ENCODE measurements at regions not wholly inside any gene's neighbourhood (a gene's known extent, or its start where the extent isn't known, plus 50 kb on each side); places are given as distances from the start of the nearest gene placed in this dataset.

DNA sequence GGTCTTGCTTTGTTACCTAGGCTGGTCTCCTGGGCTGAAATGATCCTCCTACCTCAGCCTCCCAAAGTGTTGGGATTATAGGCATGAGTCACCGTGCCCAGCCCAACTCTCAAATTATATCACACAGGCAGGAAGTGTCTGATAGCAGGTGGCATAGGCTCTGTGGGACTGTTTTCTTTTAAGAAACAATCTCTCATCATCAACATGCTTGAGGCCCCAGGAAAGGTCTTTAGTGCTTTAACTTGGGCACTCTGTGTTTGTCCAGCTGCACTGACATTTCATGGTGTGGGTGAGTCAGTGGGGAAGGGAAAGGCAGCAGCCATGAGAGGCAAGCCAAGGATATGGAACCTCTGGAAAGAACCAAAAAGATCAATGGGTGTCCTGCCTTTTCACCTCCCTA lies 88.1 kb upstream of the TSPAN5 start:
- intact Hi-C loops (cut with micrococcal nuclease): no loop called here
- TF ChIP-seq, protein P1, sequence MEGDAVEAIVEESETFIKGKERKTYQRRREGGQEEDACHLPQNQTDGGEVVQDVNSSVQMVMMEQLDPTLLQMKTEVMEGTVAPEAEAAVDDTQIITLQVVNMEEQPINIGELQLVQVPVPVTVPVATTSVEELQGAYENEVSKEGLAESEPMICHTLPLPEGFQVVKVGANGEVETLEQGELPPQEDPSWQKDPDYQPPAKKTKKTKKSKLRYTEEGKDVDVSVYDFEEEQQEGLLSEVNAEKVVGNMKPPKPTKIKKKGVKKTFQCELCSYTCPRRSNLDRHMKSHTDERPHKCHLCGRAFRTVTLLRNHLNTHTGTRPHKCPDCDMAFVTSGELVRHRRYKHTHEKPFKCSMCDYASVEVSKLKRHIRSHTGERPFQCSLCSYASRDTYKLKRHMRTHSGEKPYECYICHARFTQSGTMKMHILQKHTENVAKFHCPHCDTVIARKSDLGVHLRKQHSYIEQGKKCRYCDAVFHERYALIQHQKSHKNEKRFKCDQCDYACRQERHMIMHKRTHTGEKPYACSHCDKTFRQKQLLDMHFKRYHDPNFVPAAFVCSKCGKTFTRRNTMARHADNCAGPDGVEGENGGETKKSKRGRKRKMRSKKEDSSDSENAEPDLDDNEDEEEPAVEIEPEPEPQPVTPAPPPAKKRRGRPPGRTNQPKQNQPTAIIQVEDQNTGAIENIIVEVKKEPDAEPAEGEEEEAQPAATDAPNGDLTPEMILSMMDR (IDR thresholded peaks at IDR 0.05; ENCODE audit: unreplicated experiment): no peak
- ChIA-PET POLR2A (interaction anchor here (1.1 kb wide), 1 partner anchor 27 kb away, joined by 3 read pairs; no protein-coding TSS in a partner anchor), CTCF (interaction anchor here (0.6 to 1.0 kb wide), 6 partner anchors 11 to 370 kb away, joined by 3 to 4 read pairs (median 3); no protein-coding TSS in a partner anchor)
- DNase-seq (ENCODE audit: unreplicated experiment): peak; percentile 20
- H3K9me3 Mint-ChIP-seq (ENCODE audit: unreplicated experiment): peaks cover 7% of the 10 kb centered on the region
- H3K4me1 Mint-ChIP-seq (ENCODE audit: insufficient read depth, unreplicated experiment): no peaks in the 10 kb centered on the region
- H3K36me3 Mint-ChIP-seq (ENCODE audit: insufficient read depth, unreplicated experiment): no peaks in the 10 kb centered on the region
- no peaks in the 10 kb centered on the region for H3K27me3 Mint-ChIP-seq (ENCODE audit: insufficient read depth, unreplicated experiment)
- no TSS peak for BruUV-seq (replicated peaks)
- no peak overlapping the region for H3K4me3 Mint-ChIP-seq (ENCODE audit: unreplicated experiment)
- H3K27ac Mint-ChIP-seq (ENCODE audit: low read depth, unreplicated experiment): no peak overlapping the region

DNA sequence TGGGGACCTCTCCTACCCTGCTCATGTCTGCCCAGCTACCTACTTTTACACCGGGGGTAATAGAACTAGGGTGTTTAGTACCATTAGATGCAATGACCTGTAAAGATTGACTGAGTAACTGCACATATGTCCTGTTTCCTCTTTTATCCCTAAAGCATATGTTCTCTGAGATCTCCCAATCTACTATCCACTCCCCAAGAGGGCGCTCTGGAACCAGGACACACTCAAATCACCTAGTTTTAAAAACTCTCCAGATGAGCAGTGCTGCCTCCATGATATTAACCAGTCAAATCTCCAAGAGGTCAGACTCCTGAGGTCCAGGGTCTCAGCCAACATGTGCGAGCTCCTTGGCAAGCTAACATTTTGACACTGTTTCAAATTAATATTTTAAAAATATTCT lies 87.0 kb upstream of the TSPAN5 start:
- peak; percentile 59 for DNase-seq (ENCODE audit: unreplicated experiment)
- intact Hi-C loops (cut with micrococcal nuclease): no loop called here
- Mint-ChIP-seq H3K4me1 (ENCODE audit: insufficient read depth, unreplicated experiment) (no peaks in the 10 kb centered on the region), H3K9me3 (ENCODE audit: unreplicated experiment) (peaks cover 7% of the 10 kb centered on the region), H3K36me3 (ENCODE audit: insufficient read depth, unreplicated experiment) (no peaks in the 10 kb centered on the region), H3K4me3 (ENCODE audit: unreplicated experiment) (no peak overlapping the region), H3K27me3 (ENCODE audit: insufficient read depth, unreplicated experiment) (no peaks in the 10 kb centered on the region), H3K27ac (ENCODE audit: low read depth, unreplicated experiment) (no peak overlapping the region)
- CTCF ChIA-PET: interaction anchor here (0.5 to 1.3 kb wide), 9 partner anchors 10 to 369 kb away, joined by 3 to 6 read pairs (median 4); no protein-coding TSS in a partner anchor
- TF ChIP-seq, protein P1 (IDR thresholded peaks at IDR 0.05; ENCODE audit: unreplicated experiment): peak; percentile 24
- POLR2A ChIA-PET: interaction anchor here (1.1 kb wide), 1 partner anchor 28 kb away, joined by 3 read pairs; no protein-coding TSS in a partner anchor
- no TSS peak for BruUV-seq (replicated peaks)

DNA sequence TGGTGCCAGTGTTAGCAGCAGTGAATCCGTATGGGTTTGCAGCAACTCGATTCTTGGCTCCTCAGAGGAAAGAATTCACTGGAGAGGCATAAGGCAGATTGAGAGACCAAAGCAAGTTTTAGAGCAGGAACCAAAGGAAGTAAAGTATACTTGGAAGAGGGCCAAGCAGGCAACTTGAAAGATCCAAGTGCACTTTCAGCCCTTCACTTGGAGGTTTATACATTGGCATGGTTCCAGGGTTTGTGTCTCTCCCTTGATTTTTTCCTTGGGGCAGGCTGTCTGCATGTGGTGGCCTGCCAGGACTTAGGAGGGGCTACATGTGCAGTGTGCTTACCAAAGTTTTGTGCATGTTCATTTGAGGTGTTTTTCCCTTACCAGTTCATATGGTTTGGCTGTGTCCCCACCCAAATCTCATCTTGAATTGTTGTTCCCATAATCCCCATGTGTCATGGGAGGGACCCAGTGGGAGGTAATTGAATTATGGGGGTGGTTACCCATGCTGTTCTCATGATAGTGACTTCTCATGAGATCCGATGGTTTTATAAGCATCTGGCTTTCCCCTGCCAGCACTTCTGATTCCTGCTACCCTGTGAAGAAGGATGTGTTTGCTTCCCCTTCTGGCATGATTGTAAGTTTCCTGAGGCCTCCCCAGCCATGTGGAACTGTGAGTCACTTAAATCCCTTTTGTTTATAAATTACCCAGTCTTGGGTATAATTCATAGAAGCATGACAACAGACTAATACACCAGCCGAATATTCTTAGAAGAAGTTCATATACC lies 86.2 kb upstream of the TSPAN5 start:
- H3K27ac Mint-ChIP-seq (ENCODE audit: low read depth, unreplicated experiment): no peak overlapping the region
- no peaks in the 10 kb centered on the region for H3K4me1 Mint-ChIP-seq (ENCODE audit: insufficient read depth, unreplicated experiment)
- no peaks in the 10 kb centered on the region for H3K36me3 Mint-ChIP-seq (ENCODE audit: insufficient read depth, unreplicated experiment)
- DNase-seq (ENCODE audit: unreplicated experiment): no peak
- intact Hi-C loops (cut with micrococcal nuclease): no loop called here
- ChIA-PET CTCF (interaction anchor here (0.6 to 1.3 kb wide), 8 partner anchors 13 to 330 kb away, joined by 3 to 5 read pairs (median 4); no protein-coding TSS in a partner anchor), POLR2A (no interaction called here)
- no peak overlapping the region for H3K4me3 Mint-ChIP-seq (ENCODE audit: unreplicated experiment)
- BruUV-seq (replicated peaks): no TSS peak
- TF ChIP-seq, protein P1 (IDR thresholded peaks at IDR 0.05; ENCODE audit: unreplicated experiment): no peak
- H3K27me3 Mint-ChIP-seq (ENCODE audit: insufficient read depth, unreplicated experiment): no peaks in the 10 kb centered on the region
- peaks cover 7% of the 10 kb centered on the region for H3K9me3 Mint-ChIP-seq (ENCODE audit: unreplicated experiment)

DNA sequence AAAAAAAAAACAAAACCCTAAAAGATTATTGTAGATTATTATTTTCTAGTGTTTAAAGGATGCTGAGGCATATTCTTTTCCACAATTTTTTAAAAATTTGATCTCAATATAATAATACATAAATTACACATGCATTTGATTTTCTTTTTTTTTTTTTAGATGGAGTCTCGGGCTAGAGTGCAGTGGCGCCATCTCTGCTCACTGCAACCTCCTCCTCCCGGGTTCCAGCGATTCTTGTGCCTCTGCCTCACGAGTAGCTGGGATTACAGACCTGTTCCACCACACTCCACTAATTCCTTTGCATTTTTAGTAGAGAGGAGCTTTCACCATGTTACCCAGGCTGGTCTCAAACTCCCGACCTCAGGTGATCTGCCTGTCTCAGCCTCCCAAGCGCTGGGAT lies 83.5 kb upstream of the TSPAN5 start:
- Mint-ChIP-seq H3K27me3 (ENCODE audit: insufficient read depth, unreplicated experiment) (no peaks in the 10 kb centered on the region), H3K36me3 (ENCODE audit: insufficient read depth, unreplicated experiment) (no peaks in the 10 kb centered on the region), H3K4me1 (ENCODE audit: insufficient read depth, unreplicated experiment) (no peaks in the 10 kb centered on the region), H3K27ac (ENCODE audit: low read depth, unreplicated experiment) (no peak overlapping the region), H3K9me3 (ENCODE audit: unreplicated experiment) (peaks cover 10% of the 10 kb centered on the region), H3K4me3 (ENCODE audit: unreplicated experiment) (no peak overlapping the region)
- intact Hi-C loops (cut with micrococcal nuclease): no loop called here
- POLR2A ChIA-PET: interaction anchor here (0.7 kb wide), 2 partner anchors 73 to 543 kb away, joined by 3 read pairs; no protein-coding TSS in a partner anchor
- BruUV-seq (replicated peaks): no TSS peak
- TF ChIP-seq, protein P1 (IDR thresholded peaks at IDR 0.05; ENCODE audit: unreplicated experiment): no peak
- CTCF ChIA-PET: interaction anchor here (0.9 kb wide), 1 partner anchor 274 kb away, joined by 3 read pairs; no protein-coding TSS in a partner anchor
- no peak for DNase-seq (ENCODE audit: unreplicated experiment)

Measured in MCF 10A (cell line).